A549 (cell line): ENCODE measurements at regions not wholly inside any gene's neighbourhood (a gene's known extent, or its start where the extent isn't known, plus 50 kb on each side); places are given as distances from the start of the nearest gene placed in this dataset.

ENCODE experiments used
- ATAC-seq, 2 experiments: fragments of 200-7000 bp in 1 of 2; fragments of >200 bp in 1 of 2; cut with Nextera tagmentation in 1 of 2; cut with Tn5 transposase in 1 of 2; 3 replicates each; pipeline versions ENCODE4 v1.8.0 to v1.9.1; 2018 to 2020; ENCODE audit warnings: mild to moderate bottlenecking in 1 of 2, moderate library complexity in 1 of 2
- CTCF ChIA-PET: fragments of 300-600 bp; sonication (Branson Sonifier 250); formaldehyde crosslinking; extraction: SDS; loops from one replicate; lab custom pipeline; 2021; ENCODE audit warnings: antibody characterized with exemption, inconsistent platforms; lab: Yijun Ruan, JAX
- POLR2A ChIA-PET: fragments of 350-600 bp; formaldehyde crosslinking; extraction: SDS; loops from one replicate; lab custom pipeline; 2021; ENCODE audit warnings: antibody characterized with exemption, inconsistent platforms; lab: Yijun Ruan, JAX
- DNase-seq, 2 experiments: peaks; one replicate each; pipeline versions ENCODE4 v3.0.0 to v3.0.0-alpha.2; 2011 to 2016; ENCODE audit warnings: low read depth in 1 of 2, low spot score in 1 of 2
- FAIRE-seq: peaks from 2 replicates; lab custom pipeline; 2011; peaks lifted over from hg19 to GRCh38; lab: Jason Lieb, UNC
- H3K27ac ChIP-seq, 2 experiments: fragments of >200 bp; sonication (Bioruptor Twin); formaldehyde crosslinking; 3 replicates each; pipeline ENCODE4 v1.5.1; 2016 to 2017
- H3K4me1 ChIP-seq: fragments of >200 bp; sonication (Bioruptor Twin); formaldehyde crosslinking; 3 replicates; pipeline ENCODE4 v1.6.1; 2016
- H3K4me2 ChIP-seq: fragments of >200 bp; sonication (Bioruptor Twin); formaldehyde crosslinking; 3 replicates; pipeline ENCODE4 v1.6.1; 2016
- H3K4me3 ChIP-seq: fragments of >200 bp; sonication (Bioruptor Twin); formaldehyde crosslinking; 3 replicates; pipeline ENCODE4 v1.5.1; 2016
- H3K9me3 ChIP-seq: fragments of >200 bp; sonication (Bioruptor Twin); formaldehyde crosslinking; 3 replicates; pipeline ENCODE4 v1.6.1; 2016
- CEBPB ChIP-seq, 2 experiments: fragments of >200 bp in 1 of 2; sonication (Bioruptor Twin) in 1 of 2; formaldehyde crosslinking in 1 of 2; IDR thresholded peaks; 2 replicates each; pipeline ENCODE4 v1.6.1; 2012 to 2016
- HDAC2 ChIP-seq: fragments of 200-600 bp; sonication (generic); IDR thresholded peaks from 2 replicates; pipeline ENCODE4 v1.6.1; 2016
- JUNB ChIP-seq: fragments of >200 bp; sonication (Bioruptor Twin); formaldehyde crosslinking; IDR thresholded peaks from 2 replicates; pipeline ENCODE4 v1.6.1; 2016
- KDM5A ChIP-seq: fragments of 200-600 bp; sonication (generic); IDR thresholded peaks from 2 replicates; pipeline ENCODE4 v1.6.1; 2016; ENCODE audit warnings: antibody characterized with exemption, mild to moderate bottlenecking
- MAFK ChIP-seq: fragments of 450-650 bp; IDR thresholded peaks from 2 replicates; pipeline ENCODE4 v1.6.1; 2014; ENCODE audit not compliant: partially characterized antibody
- NPAS2 ChIP-seq: fragments of 250-450 bp; sonication (Bioruptor Pico); IDR thresholded peaks from 2 replicates; pipeline ENCODE4 v1.8.0; 2022; ENCODE audit warnings: mild to moderate bottlenecking, moderate library complexity, borderline replicate concordance
- PHF8 ChIP-seq: fragments of 200-600 bp; sonication (generic); IDR thresholded peaks from 2 replicates; pipeline ENCODE4 v1.6.1; 2016; ENCODE audit warnings: low read depth, mild to moderate bottlenecking, antibody characterized with exemption, moderate library complexity, borderline replicate concordance
- POLR2AphosphoS2 ChIP-seq: conservative IDR thresholded peaks from 2 replicates; pipeline ENCODE4 v1.6.1; 2012; ENCODE audit warnings: low read length, improper control_type of control experiment, inconsistent platforms
- RCOR1 ChIP-seq: fragments of 150-350 bp; IDR thresholded peaks from 2 replicates; pipeline ENCODE4 v1.6.1; 2014; ENCODE audit warnings: antibody characterized with exemption, low read length, low read depth
- RNF2 ChIP-seq: fragments of 200-600 bp; sonication (generic); IDR thresholded peaks from 2 replicates; pipeline ENCODE4 v1.6.1; 2016; ENCODE audit warnings: low read depth, mild to moderate bottlenecking, antibody characterized with exemption, moderate library complexity, borderline replicate concordance
- ZFP36 ChIP-seq: fragments of 450-650 bp; IDR thresholded peaks from 2 replicates; pipeline ENCODE4 v1.6.1; 2014; ENCODE audit warnings: borderline replicate concordance; ENCODE audit not compliant: partially characterized antibody
- ZNF302 ChIP-seq: fragments of 250-450 bp; sonication (Bioruptor Pico); IDR thresholded peaks from 2 replicates; pipeline ENCODE4 v1.9.0; 2021; ENCODE audit warnings: inconsistent platforms, mild to moderate bottlenecking, moderate library complexity
- WGBS: methylation state at CpG from one replicate; pipeline ENCODE4 v1.1.6; 2017; ENCODE audit errors: missing lambda C conversion rate; 5-methylcytosine and 5-hydroxymethylcytosine counted together
- TF ChIP-seq, protein P1 (sequence below): fragments of >200 bp; sonication (Bioruptor Twin); formaldehyde crosslinking; IDR thresholded peaks from 2 replicates; pipeline ENCODE4 v1.6.1; 2016
- TF ChIP-seq, protein P2 (sequence below): fragments of 250-450 bp; sonication (Bioruptor Pico); IDR thresholded peaks from 2 replicates; pipeline ENCODE4 v1.5.0; 2021; ENCODE audit warnings: mild to moderate bottlenecking, moderate library complexity, borderline replicate concordance
- TF ChIP-seq, protein P3 (sequence below): fragments of >200 bp; sonication (Bioruptor Twin); formaldehyde crosslinking; IDR thresholded peaks from 3 replicates; pipeline ENCODE4 v1.5.1; 2016
- TF ChIP-seq, protein P4 (sequence below): IDR thresholded peaks from 2 replicates; pipeline ENCODE4 v1.6.1; 2012

DNA sequence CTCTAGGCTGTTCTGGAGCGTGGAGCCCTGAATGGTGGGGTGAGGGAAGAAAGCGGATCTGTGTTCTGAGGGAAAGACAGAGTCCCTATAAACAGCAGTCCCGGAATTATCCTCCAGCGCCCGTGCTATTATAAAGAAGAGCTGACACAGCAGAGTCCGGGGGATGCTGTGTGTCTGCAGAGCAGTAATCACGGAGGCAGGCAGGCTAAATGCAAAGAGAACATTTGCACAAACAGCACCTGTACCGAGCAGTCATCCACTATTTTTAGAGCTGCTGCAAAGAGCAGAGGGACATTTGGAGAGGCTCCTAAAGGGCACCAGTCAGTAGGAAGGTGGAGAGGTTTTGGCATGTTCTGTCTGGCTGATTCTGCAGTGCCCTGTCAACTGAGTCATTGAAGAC is 293.8 kb upstream of the SLC14A2 start:
- no peak overlapping the region for H3K4me2 ChIP-seq
- ATAC-seq (no peak), DNase-seq (no peak), FAIRE-seq (no peak)
- H3K9me3 ChIP-seq = no peaks in the 10 kb centered on the region
- H3K4me1 ChIP-seq = no peaks in the 10 kb centered on the region
- POLR2A ChIA-PET = no interaction called here
- CTCF ChIA-PET = no interaction called here
- TF ChIP-seq POLR2AphosphoS2 = no peak
- peak; percentile 6 for TF ChIP-seq MAFK
- 3% methylated on average over 8 of the region's 8 CpGs for WGBS
- no peak overlapping the region for H3K27ac ChIP-seq
- no peak overlapping the region for H3K4me3 ChIP-seq

DNA sequence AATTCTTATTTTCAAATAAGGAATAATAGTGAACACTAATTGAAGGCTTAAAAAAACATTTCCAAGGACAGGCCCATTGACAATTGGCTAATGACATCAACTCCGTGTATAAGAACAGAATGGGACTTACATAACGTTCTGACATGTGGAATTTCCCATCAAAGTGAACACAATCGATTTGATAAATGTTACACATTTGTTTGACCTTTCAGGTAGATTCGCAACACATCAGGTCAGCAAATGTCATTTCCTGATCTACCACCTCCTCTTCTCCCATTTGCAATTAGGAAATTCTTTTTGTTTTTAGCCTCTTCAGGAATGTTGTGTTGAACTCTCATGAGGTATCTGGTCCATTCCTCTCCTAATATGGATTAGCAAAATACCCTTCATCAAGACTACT is 292.9 kb upstream of the SLC14A2 start:
- no peak overlapping the region for H3K4me3 ChIP-seq
- H3K4me1 ChIP-seq = no peaks in the 10 kb centered on the region
- no peak for DNase-seq
- WGBS = 18% methylated on average over 4 of the region's 4 CpGs
- CTCF ChIA-PET = no interaction called here
- H3K27ac ChIP-seq = no peak overlapping the region
- FAIRE-seq = no peak
- TF ChIP-seq KDM5A (no peak), NPAS2 (CRISPR knock-in tag) (no peak), ZNF302 (CRISPR knock-in tag) (no peak)
- TF ChIP-seq, protein P1, sequence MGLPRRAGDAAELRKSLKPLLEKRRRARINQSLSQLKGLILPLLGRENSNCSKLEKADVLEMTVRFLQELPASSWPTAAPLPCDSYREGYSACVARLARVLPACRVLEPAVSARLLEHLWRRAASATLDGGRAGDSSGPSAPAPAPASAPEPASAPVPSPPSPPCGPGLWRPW = no peak
- TF ChIP-seq, protein P2, sequence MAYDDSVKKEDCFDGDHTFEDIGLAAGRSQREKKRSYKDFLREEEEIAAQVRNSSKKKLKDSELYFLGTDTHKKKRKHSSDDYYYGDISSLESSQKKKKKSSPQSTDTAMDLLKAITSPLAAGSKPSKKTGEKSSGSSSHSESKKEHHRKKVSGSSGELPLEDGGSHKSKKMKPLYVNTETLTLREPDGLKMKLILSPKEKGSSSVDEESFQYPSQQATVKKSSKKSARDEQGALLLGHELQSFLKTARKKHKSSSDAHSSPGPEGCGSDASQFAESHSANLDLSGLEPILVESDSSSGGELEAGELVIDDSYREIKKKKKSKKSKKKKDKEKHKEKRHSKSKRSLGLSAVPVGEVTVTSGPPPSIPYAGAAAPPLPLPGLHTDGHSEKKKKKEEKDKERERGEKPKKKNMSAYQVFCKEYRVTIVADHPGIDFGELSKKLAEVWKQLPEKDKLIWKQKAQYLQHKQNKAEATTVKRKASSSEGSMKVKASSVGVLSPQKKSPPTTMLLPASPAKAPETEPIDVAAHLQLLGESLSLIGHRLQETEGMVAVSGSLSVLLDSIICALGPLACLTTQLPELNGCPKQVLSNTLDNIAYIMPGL (CRISPR knock-in tag) = no peak
- H3K9me3 ChIP-seq = no peaks in the 10 kb centered on the region
- POLR2A ChIA-PET = no interaction called here
- no peak for ATAC-seq
- H3K4me2 ChIP-seq = no peak overlapping the region

DNA sequence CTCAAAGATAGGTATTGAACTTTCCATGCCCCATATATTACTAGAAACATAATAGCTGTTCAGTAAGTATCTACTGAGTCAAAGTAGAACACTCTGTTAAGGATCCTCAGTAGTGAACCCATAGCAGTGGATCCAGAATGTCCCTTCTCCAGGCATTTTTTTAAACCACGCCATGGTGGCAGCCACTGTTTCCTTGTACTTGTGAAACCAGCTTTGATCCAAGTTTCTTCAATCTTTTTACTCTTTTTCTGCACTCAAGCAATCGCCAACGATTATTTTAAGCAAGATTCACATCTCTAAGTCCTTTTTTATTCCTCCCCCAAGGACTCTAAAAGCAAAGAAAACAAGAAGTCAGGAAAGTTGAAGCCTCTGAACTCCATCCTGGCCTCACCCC is 291.2 kb upstream of the SLC14A2 start:
- Histone ChIP-seq H3K4me2 (no peak overlapping the region), H3K4me3 (no peak overlapping the region), H3K27ac (no peak overlapping the region), H3K9me3 (no peaks in the 10 kb centered on the region), H3K4me1 (no peaks in the 10 kb centered on the region)
- ChIA-PET POLR2A (no interaction called here), CTCF (no interaction called here)
- no peak for FAIRE-seq
- DNase-seq = no peak
- TF ChIP-seq RCOR1 (no peak), CEBPB (IDR thresholded peaks at IDR 0.05) (no peak), NPAS2 (CRISPR knock-in tag) (no peak), PHF8 (no peak), ZFP36 (no peak), HDAC2 (no peak), RNF2 (no peak), JUNB (no peak)
- TF ChIP-seq, protein P3, sequence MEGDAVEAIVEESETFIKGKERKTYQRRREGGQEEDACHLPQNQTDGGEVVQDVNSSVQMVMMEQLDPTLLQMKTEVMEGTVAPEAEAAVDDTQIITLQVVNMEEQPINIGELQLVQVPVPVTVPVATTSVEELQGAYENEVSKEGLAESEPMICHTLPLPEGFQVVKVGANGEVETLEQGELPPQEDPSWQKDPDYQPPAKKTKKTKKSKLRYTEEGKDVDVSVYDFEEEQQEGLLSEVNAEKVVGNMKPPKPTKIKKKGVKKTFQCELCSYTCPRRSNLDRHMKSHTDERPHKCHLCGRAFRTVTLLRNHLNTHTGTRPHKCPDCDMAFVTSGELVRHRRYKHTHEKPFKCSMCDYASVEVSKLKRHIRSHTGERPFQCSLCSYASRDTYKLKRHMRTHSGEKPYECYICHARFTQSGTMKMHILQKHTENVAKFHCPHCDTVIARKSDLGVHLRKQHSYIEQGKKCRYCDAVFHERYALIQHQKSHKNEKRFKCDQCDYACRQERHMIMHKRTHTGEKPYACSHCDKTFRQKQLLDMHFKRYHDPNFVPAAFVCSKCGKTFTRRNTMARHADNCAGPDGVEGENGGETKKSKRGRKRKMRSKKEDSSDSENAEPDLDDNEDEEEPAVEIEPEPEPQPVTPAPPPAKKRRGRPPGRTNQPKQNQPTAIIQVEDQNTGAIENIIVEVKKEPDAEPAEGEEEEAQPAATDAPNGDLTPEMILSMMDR = no peak
- TF ChIP-seq, protein P4, sequence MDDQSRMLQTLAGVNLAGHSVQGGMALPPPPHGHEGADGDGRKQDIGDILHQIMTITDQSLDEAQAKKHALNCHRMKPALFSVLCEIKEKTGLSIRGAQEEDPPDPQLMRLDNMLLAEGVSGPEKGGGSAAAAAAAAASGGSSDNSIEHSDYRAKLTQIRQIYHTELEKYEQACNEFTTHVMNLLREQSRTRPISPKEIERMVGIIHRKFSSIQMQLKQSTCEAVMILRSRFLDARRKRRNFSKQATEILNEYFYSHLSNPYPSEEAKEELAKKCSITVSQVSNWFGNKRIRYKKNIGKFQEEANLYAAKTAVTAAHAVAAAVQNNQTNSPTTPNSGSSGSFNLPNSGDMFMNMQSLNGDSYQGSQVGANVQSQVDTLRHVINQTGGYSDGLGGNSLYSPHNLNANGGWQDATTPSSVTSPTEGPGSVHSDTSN = no peak
- WGBS = 6% methylated on average over 3 of the region's 3 CpGs
- no peak for ATAC-seq
